Naive thymus-derived CD4-positive, alpha-beta T cell (primary cell): ENCODE measurements at regions not wholly inside any gene's neighbourhood (a gene's known extent, or its start where the extent isn't known, plus 50 kb on each side); places are given as distances from the start of the nearest gene placed in this dataset.
A peak's percentile ranks its signal among the peaks of the same experiment; 100 is the strongest.
"Not testable (repeated sequence)": the region's sequence is repeated elsewhere in the genome, so short reads cannot be mapped to it uniquely, and the experiment has no call there.

Source experiments
- ATAC-seq: fragments of 150-1000 bp; cut with Tn5 transposase; 2 replicates; pipeline ENCODE4 v1.10.0; 2021; ENCODE audit warnings: mild to moderate bottlenecking, moderate library complexity
- CTCF ChIA-PET: fragments of 350-600 bp; sonication (Branson Sonifier 250); formaldehyde crosslinking; loops from one replicate; lab custom pipeline; 2021; ENCODE audit warnings: antibody characterized with exemption; lab: Charles Lee
- POLR2A ChIA-PET: fragments of 350-600 bp; sonication (Branson Sonifier 250); formaldehyde crosslinking; loops from one replicate; lab custom pipeline; 2021; ENCODE audit warnings: antibody characterized with exemption, inconsistent platforms; lab: Charles Lee
- DNase-seq, 9 donors: peaks; one replicate each; pipeline versions ENCODE4 v3.0.0 to v3.0.0-alpha.2; 2020 to 2022; ENCODE audit warnings: mixed read lengths in 1 of 9
- H3K27ac ChIP-seq: one replicate; pipeline ENCODE4 v1.7.0; 2013; ENCODE audit warnings: mild to moderate bottlenecking, low read depth, low read length, moderate library complexity
- H3K27me3 ChIP-seq, 2 donors: one replicate each; pipeline ENCODE4 v1.7.0; 2013; ENCODE audit warnings: low read length in 2 of 2, mild to moderate bottlenecking in 2 of 2, moderate library complexity in 2 of 2; ENCODE audit not compliant: control insufficient read depth in 2 of 2, insufficient read depth in 2 of 2
- H3K36me3 ChIP-seq, 3 experiments: 1 replicate in 2 of 3; 2 replicates in 1 of 3; pipeline ENCODE4 v1.7.0; 2013; ENCODE audit warnings: low read length in 3 of 3, mild to moderate bottlenecking in 3 of 3, moderate library complexity in 1 of 3; ENCODE audit not compliant: insufficient read depth in 3 of 3, control insufficient read depth in 2 of 3
- H3K4me1 ChIP-seq, 2 donors: one replicate each; pipeline ENCODE4 v1.7.0; 2013; ENCODE audit warnings: low read length in 2 of 2, mild to moderate bottlenecking in 2 of 2, moderate library complexity in 1 of 2; ENCODE audit not compliant: control insufficient read depth in 2 of 2, insufficient read depth in 2 of 2
- H3K4me3 ChIP-seq: 2 replicates; pipeline ENCODE4 v1.7.0; 2013; ENCODE audit warnings: mild to moderate bottlenecking, low read length
- H3K9me3 ChIP-seq, 3 experiments: 1 replicate in 2 of 3; 2 replicates in 1 of 3; pipeline ENCODE4 v1.7.0; 2013; ENCODE audit warnings: low read length in 3 of 3; ENCODE audit not compliant: control insufficient read depth in 2 of 3
- H3K27ac Mint-ChIP-seq, 9 donors: one replicate each; pipeline ENCODE4 v1.8.0; 2020 to 2022; ENCODE audit warnings: mixed read lengths in 9 of 9, mild to moderate bottlenecking in 8 of 9, moderate library complexity in 5 of 9, inconsistent platforms in 2 of 9
- H3K27me3 Mint-ChIP-seq, 5 donors: one replicate each; pipeline ENCODE4 v1.8.0; 2021 to 2022; ENCODE audit warnings: mixed read lengths in 5 of 5, mild to moderate bottlenecking in 1 of 5
- H3K36me3 Mint-ChIP-seq, 5 donors: one replicate each; pipeline ENCODE4 v1.8.0; 2020 to 2022; ENCODE audit warnings: mixed read lengths in 5 of 5, mild to moderate bottlenecking in 3 of 5, inconsistent platforms in 1 of 5
- H3K4me1 Mint-ChIP-seq, 7 donors: one replicate each; pipeline ENCODE4 v1.8.0; 2020 to 2022; ENCODE audit warnings: mixed read lengths in 7 of 7, mild to moderate bottlenecking in 3 of 7, inconsistent platforms in 1 of 7
- H3K4me3 Mint-ChIP-seq, 10 donors: one replicate each; pipeline ENCODE4 v1.8.0; 2020 to 2022; ENCODE audit warnings: mild to moderate bottlenecking in 10 of 10, mixed read lengths in 10 of 10, moderate library complexity in 6 of 10, inconsistent platforms in 2 of 10
- H3K9me3 Mint-ChIP-seq, 11 donors: one replicate each; pipeline ENCODE4 v1.8.0; 2020 to 2022; ENCODE audit warnings: mixed read lengths in 11 of 11, mild to moderate bottlenecking in 4 of 11, inconsistent platforms in 1 of 11, moderate library complexity in 1 of 11
- intact Hi-C, 2 donors: fragments of 100-400 bp; cut with micrococcal nuclease; formaldehyde crosslinking; loops; one replicate each; pipeline ENCODE4 v1.15.1; 2023

GRCh38 chr15:66968806-66969596 is 96.4 kb upstream of the SMAD3 start:
- Mint-ChIP-seq H3K27me3 (peaks cover 0 to 28% (median 0%) of the 10 kb centered on the region in 5 donors), H3K27ac (no peak overlapping the region), H3K9me3 (no peaks in the 10 kb centered on the region), H3K4me3 (no peak overlapping the region), H3K36me3 (no peaks in the 10 kb centered on the region), H3K4me1 (no peaks in the 10 kb centered on the region)
- POLR2A ChIA-PET: no interaction called here
- no peaks in the 10 kb centered on the region for H3K36me3 ChIP-seq
- no peak for ATAC-seq
- no peaks in the 10 kb centered on the region for H3K9me3 ChIP-seq
- H3K27ac ChIP-seq: no peak overlapping the region
- no peak for DNase-seq
- no peaks in the 10 kb centered on the region for H3K27me3 ChIP-seq
- CTCF ChIA-PET: interaction anchor here (0.6 kb wide), 1 partner anchor 316 kb away, joined by 3 read pairs; no protein-coding TSS in a partner anchor
- H3K4me3 ChIP-seq: no peak overlapping the region
- intact Hi-C loops: loop anchor here in 1 of 2 donors (5.0 kb wide), 2 partner anchors 98 to 213 kb away; partner anchors contain the start of gene SMAD3
- no peaks in the 10 kb centered on the region for H3K4me1 ChIP-seq

DNA sequence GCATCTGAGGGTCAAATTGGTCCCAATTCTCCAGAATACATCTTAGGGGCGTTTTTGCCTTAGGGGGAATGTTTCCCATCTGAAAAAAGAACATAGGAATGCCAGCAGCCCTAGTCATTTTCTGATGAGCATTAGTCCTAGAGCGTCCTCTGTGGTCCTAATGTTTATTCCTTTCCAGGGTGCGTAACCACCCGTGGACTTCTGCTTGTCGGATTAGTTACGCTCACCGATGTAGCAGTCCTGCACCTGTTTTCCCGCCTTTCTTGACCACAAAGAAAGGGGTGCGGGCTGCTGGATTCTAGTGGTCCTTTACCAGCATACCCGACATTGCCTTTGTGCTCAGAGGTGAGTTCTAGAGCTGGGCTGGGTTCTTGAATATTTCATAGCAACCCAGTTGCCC is 91.3 kb upstream of the SMAD3 start:
- H3K36me3 Mint-ChIP-seq, H3K36me3 ChIP-seq, ATAC-seq, H3K4me1 Mint-ChIP-seq, POLR2A ChIA-PET, intact Hi-C loops, CTCF ChIA-PET, DNase-seq, H3K4me3 Mint-ChIP-seq, H3K9me3 ChIP-seq, H3K27ac ChIP-seq, H3K27me3 ChIP-seq, H3K27ac Mint-ChIP-seq, H3K4me1 ChIP-seq, H3K4me3 ChIP-seq, H3K9me3 Mint-ChIP-seq: not testable (repeated sequence)
- peaks cover 0 to 37% (median 5%) of the 10 kb centered on the region in 5 donors for H3K27me3 Mint-ChIP-seq

GRCh38 chr15:66976106-66976640 is 89.2 kb upstream of the SMAD3 start:
- H3K27ac Mint-ChIP-seq, H3K9me3 Mint-ChIP-seq, H3K9me3 ChIP-seq, H3K36me3 Mint-ChIP-seq, H3K4me3 Mint-ChIP-seq, H3K27me3 ChIP-seq, H3K4me1 ChIP-seq, H3K4me1 Mint-ChIP-seq, H3K27ac ChIP-seq, POLR2A ChIA-PET, H3K4me3 ChIP-seq, ATAC-seq, H3K36me3 ChIP-seq, intact Hi-C loops: not testable (repeated sequence)
- CTCF ChIA-PET: interaction anchor here (1.9 kb wide), 1 partner anchor 328 kb away, joined by 6 read pairs; no protein-coding TSS in a partner anchor
- peaks cover 0 to 44% (median 5%) of the 10 kb centered on the region in 5 donors for H3K27me3 Mint-ChIP-seq
- peak in 1 of 9 donors; percentile 3 for DNase-seq

DNA sequence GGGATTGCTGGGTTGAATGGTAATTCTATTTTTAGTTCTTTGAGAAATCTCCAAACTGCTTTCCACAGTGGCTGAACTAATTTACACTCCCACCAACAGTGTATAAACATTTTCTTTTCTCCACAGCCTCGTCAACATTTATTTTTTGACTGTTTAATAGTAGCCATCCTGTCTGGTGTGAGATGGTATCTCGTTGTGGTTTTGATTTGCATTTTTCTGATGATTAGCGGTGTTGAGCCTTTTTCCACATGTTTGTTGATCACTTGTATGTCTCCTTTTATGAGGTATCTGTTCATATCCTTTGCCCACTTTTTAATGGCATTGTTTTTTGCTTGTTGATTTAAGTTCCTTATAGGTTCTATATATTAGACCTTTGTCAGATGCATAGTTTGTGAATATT is 85.1 kb upstream of the SMAD3 start:
- H3K9me3 ChIP-seq, ATAC-seq, intact Hi-C loops, H3K4me3 ChIP-seq, DNase-seq, H3K27ac Mint-ChIP-seq, H3K36me3 ChIP-seq, H3K4me1 Mint-ChIP-seq, H3K4me3 Mint-ChIP-seq, H3K36me3 Mint-ChIP-seq, H3K9me3 Mint-ChIP-seq, H3K27me3 ChIP-seq, H3K27ac ChIP-seq, H3K4me1 ChIP-seq, CTCF ChIA-PET: not testable (repeated sequence)
- POLR2A ChIA-PET: interaction anchor here (0.6 to 0.7 kb wide), 2 partner anchors 206 to 1766 kb away, joined by 3 read pairs; no protein-coding TSS in a partner anchor
- peaks cover 0 to 52% (median 14%) of the 10 kb centered on the region in 5 donors for H3K27me3 Mint-ChIP-seq

DNA sequence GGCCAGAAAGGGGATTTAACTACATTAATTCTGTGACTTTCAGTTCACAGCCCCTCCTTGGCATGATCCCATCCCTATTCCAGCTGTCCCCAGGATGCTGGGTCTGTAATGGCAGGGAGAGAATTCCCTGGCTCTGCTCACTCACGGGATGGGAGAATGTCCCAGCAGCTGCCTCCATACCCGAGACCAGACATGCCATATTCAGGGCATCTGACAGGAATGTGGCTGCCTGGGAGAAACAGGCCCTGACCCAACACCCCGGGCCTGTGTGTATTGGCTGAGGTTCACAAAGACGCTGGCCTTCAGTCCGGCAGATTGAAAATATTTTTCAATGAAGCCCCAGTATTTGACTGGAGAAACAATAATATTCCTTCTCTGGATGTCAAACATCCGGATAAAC is 83.6 kb upstream of the SMAD3 start:
- intact Hi-C loops: no loop called here
- no peaks in the 10 kb centered on the region for H3K27me3 ChIP-seq
- CTCF ChIA-PET: no interaction called here
- Mint-ChIP-seq H3K27me3 (peaks cover 0 to 51% (median 14%) of the 10 kb centered on the region in 5 donors), H3K27ac (no peak overlapping the region), H3K4me1 (no peaks in the 10 kb centered on the region), H3K9me3 (peaks cover 0 to 4% (median 0%) of the 10 kb centered on the region in 11 donors), H3K36me3 (peaks cover 0 to 11% (median 0%) of the 10 kb centered on the region in 5 donors), H3K4me3 (no peak overlapping the region)
- no peaks in the 10 kb centered on the region for H3K9me3 ChIP-seq
- POLR2A ChIA-PET: no interaction called here
- H3K4me1 ChIP-seq: no peaks in the 10 kb centered on the region
- H3K27ac ChIP-seq: no peak overlapping the region
- DNase-seq: no peak
- ATAC-seq: no peak
- H3K4me3 ChIP-seq: no peak overlapping the region
- no peaks in the 10 kb centered on the region for H3K36me3 ChIP-seq

DNA sequence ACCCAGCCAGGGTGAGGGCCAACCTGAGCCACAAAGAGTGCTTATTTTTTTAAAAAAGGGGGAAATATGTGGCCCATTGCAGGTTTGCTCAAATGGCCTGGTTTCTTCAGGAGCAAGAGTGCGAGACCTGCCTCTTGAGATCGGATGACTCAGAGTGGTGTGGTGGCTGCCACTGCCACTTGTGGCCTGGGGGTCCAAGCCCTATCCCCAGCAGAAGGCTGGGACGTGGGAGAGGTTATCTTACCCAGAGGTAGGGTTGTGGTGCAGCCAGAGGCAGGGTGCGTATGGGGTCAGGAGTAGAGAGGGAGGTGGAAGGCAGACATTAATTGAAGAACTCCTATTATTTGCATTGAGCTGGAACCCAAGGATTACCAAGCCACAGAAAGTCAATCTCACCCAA is 83.2 kb upstream of the SMAD3 start:
- H3K4me3 Mint-ChIP-seq: no peak overlapping the region
- H3K27me3 ChIP-seq: no peaks in the 10 kb centered on the region
- H3K27ac Mint-ChIP-seq: no peak overlapping the region
- H3K36me3 ChIP-seq: no peaks in the 10 kb centered on the region
- H3K9me3 ChIP-seq: no peaks in the 10 kb centered on the region
- H3K27me3 Mint-ChIP-seq: peaks cover 0 to 47% (median 12%) of the 10 kb centered on the region in 5 donors
- H3K4me1 ChIP-seq: no peaks in the 10 kb centered on the region
- CTCF ChIA-PET: no interaction called here
- POLR2A ChIA-PET: no interaction called here
- no peaks in the 10 kb centered on the region for H3K4me1 Mint-ChIP-seq
- ATAC-seq (no peak), DNase-seq (no peak)
- no peak overlapping the region for H3K4me3 ChIP-seq
- H3K36me3 Mint-ChIP-seq: peaks cover 0 to 11% (median 0%) of the 10 kb centered on the region in 5 donors
- peaks cover 0 to 4% (median 0%) of the 10 kb centered on the region in 11 donors for H3K9me3 Mint-ChIP-seq
- no peak overlapping the region for H3K27ac ChIP-seq
- intact Hi-C loops: no loop called here
